ENCODE measurements at regions not wholly inside any gene's neighbourhood (a gene's known extent, or its start where the extent isn't known, plus 50 kb on each side); places are given as distances from the start of the nearest gene placed in this dataset.

DNA sequence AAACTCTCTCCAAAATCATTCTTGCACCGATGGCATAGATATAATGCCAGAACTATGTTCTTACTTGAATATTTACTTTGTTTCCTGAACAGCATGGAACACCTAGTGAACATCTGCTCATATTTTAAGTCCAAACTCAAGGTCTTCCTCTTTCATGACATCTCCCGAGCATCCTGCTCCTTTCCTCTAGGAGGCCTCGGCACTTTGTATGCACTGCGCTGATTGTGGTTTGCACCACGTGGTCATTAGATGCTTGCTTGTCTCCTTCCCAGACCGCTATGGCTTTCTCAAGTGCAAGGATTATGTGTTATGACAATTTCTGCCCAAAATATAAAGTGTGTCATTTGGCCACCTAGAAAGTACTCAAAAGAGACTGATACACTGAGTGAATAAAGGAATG, 912.0 kb downstream of the GALC start:
- TF ChIP-seq, protein P1, sequence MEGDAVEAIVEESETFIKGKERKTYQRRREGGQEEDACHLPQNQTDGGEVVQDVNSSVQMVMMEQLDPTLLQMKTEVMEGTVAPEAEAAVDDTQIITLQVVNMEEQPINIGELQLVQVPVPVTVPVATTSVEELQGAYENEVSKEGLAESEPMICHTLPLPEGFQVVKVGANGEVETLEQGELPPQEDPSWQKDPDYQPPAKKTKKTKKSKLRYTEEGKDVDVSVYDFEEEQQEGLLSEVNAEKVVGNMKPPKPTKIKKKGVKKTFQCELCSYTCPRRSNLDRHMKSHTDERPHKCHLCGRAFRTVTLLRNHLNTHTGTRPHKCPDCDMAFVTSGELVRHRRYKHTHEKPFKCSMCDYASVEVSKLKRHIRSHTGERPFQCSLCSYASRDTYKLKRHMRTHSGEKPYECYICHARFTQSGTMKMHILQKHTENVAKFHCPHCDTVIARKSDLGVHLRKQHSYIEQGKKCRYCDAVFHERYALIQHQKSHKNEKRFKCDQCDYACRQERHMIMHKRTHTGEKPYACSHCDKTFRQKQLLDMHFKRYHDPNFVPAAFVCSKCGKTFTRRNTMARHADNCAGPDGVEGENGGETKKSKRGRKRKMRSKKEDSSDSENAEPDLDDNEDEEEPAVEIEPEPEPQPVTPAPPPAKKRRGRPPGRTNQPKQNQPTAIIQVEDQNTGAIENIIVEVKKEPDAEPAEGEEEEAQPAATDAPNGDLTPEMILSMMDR (IDR thresholded peaks at IDR 0.05) = no peak
- TF ChIP-seq POLR2A (IDR thresholded peaks at IDR 0.05) = no peak

All from body of pancreas (tissue), 4 donors.